Pulmonary artery endothelial cell (primary cell): ENCODE measurements at regions not wholly inside any gene's neighbourhood (a gene's known extent, or its start where the extent isn't known, plus 50 kb on each side); places are given as distances from the start of the nearest gene placed in this dataset.

Experiments
- DNase-seq: peaks from one replicate; pipeline ENCODE4 v3.0.0-alpha.2; 2011; ENCODE audit warnings: low read depth, low spot score

DNA sequence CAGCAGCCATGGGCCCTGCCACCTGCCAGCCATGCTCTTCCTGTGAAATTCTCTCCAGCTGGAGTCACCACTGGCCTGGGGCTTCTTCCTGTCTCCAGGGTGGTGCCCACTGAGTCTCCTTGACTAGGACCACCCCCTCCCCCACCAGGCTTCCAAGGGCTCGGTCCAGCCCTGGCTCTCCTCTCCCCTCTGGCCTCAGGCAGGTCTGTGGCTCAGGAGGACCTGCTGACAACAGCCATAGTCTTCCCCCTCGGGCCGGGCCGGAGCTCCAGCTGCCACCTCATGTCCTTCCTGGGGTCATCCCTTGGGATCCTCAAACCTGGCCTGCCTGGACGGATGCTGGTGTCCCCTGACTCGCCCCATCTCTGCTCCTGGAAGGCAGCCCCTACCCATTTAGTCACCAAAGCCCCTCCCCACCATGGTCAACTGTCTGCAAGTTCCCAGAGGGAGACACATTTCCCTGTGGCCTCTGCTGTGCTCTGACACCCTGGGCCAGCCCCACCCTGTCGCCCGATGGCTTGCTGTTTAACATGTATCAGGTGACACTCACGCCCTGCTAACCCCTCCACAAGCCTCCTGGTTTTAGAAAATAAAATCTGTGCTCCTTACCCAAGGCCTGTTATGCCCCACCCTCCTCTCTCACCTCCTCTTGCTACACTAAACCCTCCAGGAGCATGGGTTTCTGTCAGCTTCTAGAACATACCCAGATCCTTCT is 186.2 kb downstream of the RBFOX3 start:
- no peak for DNase-seq

DNA sequence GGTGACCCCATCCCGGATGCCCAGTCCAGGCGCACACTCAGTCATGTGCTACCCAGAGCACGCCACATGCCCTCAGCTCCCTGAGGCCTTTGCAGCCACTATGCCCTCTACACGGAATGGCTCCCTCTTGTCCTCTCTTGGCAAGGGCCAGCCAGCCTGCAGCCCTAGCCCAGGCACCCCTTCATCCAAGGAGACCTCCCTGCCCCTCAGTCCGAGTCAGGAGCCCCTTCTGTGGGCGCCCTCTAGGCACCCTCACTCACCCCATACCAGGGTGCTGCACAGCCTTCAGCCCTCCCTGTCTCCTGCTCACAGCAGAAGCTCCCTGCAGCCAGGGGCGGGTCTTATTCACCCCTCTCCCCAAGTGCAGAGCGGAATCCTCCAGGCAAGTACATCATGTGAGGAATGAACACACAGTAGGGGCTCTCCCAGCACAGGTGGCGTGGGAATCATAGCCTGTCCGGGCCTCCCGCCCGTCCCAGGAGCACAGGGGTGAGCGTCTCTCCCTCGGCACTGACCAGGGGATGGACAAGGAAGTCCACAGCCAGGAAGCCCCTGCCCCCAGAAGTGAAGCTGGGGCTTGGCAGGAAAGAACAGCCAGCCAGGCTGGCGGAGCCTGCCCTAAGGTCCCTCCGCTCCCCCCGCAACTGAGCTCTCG is 186.9 kb downstream of the RBFOX3 start:
- DNase-seq: no peak

DNA sequence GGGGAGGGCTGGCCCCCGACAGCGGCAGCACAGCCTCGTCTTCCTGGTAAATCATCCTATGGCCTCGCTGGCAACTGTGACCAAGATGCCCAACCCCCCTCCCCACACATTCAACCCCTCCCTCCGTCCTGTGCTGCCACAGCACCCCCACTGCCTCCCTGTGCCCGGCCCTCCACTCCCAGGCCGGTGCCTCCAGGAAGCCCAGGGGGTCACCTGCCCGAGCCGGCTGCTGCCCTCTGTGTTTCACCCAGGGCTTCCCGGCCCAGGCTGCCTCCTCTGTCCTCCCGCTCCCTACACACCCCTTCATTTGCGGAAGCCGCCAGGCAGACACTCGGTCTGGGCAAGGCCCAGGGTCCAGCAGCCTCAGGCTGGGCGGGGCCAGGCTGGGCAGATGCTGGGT is 188.6 kb downstream of the RBFOX3 start:
- DNase-seq: no peak

DNA sequence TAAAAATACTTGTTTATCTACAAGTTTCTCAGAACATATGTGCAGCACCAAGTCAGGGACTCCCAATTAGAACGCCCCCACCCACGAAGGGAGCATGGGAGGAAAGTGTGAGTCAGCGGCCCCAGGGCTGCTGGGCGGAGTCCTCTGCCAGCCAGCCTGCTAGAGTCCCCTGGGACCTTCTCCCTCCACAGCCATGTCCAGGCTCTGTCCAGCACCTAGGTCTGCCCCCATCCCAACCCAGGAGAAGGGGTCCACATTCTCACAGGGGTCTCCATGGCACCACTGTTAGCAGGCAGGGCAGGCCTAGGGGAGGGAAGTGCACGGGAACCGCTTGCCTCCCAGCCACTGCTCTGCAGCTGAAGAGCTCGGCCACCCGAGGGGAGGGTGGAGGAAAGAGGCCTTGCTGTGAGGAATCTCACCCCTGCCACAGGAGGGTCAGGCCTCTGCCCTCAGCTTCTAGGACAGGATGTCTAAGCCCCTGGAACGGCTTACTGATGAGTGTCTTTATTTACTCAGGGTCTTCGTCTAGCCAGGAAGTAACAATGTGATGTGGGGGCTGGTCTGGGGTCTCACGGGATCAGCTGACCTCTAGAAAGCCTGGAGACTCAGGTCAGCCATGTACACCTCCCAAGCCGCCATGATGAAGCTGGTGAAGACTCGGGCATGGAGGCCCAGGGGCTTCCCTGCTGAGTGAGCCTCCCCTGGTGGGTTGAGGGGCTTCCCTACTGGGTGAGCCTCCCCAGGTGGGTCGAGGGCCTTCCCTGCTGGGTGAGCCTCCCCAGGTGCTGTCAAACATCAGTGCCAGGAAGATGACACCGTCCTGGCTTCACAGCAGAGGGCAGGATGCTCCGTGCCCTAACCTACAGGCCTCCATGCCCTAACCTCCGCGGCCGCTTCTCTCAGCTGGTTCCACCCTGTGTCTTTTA is 190.3 kb downstream of the RBFOX3 start:
- DNase-seq: no peak

DNA sequence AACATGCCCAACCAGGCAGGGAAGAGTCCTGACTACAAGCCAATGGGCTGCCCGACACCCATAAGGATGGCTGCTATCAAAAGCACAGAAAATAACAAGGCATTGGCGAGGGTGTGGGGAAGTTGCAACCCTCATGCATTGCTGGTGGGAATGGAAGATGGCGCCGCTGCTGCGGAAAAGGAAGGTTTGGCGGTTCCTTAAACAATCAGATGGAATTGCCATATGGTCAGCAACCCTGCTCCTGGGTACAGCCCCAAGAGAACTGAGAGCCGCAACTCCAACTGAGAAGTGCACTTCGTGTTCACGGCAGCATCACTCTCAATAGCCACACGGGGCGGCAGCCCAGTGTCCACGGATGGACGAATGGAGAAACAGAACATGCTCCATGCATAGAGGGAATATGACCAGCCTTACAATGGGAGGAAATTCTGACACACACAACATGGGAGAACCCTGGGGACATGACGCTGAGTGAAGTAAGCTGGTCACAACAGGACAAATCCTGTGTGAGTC is 193.3 kb downstream of the RBFOX3 start:
- DNase-seq: no peak

DNA sequence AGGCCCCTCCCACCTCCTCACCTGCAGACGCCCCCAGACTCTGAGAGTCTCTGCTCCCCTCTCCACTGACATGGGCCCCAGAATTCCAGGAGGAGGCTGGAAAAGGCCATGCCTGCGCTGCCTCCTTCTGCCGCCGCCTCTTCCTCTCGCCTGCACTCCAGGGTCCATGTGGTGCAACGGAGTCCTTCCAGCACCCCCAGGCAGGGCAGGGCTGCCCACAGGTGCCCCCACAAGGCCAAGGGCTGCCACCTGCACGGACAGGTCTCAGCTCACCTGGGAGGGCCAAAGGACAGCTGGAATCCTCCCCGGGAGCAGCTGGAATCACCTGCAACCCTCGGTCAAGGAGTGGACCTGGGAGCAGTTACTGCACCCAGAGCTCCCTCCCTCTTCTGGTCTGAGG is 194.9 kb downstream of the RBFOX3 start:
- DNase-seq: no peak

DNA sequence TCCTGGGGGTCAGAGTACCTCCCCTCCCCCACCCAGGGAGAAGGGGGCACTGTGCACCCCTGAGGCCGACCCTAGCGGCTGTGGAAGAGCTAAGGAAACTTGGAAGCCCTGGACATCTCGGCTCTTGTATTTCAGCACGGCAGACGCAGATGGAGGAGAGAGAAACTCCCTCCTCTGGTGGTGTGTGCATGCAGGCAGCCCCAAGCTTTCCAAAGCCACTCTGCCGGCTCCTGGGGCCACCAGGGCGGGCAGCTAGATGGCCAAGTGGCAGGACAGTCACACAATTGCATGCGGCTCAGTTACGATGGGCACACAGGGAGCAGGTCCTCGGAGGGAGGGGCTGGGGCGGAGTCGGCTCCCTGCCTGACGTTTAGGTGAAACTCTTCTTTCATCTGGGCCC is 195.5 kb downstream of the RBFOX3 start:
- DNase-seq: no peak

DNA sequence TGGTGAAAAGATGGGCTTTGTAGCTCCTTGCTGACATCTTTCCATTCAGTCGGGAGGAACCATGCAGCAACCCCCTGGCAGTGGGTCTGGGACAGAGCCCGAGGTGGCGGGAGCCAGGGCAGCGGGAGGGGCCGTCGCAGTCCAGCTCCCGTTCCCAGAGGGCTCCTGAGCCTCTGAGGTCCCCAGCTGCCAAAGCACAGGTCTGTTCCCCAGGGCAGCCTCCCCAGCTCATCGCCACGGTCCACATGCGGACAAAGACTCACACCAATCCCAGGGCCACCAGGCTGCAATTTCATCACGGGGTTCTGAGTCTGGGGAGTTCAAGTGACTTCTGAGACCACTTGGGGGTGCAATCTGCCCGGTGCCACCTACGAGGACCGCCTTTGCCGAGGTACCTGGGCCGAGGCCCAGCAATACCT is 196.0 kb downstream of the RBFOX3 start:
- DNase-seq: no peak

DNA sequence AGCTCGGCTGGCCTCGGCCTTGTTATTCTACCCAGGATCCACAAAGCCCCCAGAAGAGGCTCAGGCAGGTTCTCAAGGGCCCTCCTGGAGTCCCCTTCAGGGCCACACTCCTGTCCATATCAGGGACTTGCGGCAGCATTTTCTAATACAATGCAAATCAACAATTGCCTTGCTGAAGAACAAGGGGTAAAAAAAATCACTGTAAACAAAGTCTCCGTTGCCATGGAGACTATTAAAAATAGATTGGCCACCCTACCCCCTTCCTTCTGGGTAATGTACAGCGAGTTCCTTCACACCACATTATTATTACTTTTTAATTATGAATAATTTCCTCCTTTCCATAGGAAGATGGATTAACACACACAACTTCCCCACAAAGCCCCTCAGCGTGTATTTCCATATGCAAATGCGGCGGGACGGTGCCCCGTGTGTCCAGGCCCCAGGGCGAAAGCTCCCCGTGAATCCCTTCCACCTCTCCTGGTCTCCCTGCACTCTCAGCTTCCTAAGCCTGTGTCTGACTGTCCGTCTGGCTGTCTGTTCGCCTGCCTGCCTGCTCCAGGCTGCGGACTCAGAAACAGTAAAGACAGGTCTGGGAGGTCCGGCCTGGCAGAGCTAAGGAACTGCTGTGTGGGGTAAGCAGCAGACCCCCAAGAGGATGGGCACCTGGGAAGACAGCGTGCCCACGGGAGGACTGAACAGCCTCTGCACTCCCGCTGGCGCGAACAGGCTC is 196.6 kb downstream of the RBFOX3 start:
- no peak for DNase-seq

DNA sequence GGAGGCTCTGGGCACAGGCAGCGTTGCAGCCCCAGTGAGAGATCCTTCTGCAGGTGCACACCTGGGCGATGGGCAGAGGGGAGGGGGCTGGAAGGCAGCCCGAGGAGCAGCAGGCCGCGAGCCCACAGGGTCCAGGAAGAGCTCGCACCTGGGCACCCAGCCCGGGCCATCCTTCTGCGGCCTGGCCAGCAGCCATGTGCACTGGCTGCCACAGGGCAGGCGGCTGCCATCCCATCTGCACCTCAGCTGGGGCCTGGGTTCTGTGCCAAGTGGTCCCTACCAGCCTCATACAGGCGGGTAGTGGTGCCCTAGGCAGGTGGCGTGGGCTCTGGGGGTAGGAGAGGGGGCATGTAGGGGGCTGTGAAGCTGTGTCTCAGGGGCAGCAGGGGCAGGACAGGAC is 197.2 kb downstream of the RBFOX3 start:
- DNase-seq: no peak

DNA sequence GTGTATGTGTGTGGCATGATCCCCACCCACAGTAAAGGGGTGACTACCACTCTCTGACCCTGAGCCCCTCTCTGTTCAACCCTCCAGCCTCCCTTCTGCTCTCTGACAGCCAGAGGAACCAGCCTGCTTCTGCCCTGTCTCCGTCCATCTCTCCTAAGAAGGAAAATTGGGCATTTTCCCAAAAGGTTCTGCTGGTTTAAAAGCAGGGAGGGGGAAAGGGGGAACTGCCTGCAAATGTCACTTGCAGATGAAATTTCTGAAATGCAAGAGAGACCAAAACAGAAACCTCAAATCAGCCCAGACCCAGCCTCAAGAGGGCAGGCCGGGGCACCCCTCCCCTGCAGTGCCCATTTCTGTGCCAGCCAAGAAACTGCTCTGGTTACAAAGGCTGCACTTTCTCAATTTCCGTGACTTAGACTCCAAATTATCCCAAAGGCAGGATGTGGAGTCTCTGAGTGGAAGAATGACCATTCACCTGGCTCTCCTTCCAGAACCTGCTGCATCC is 197.9 kb downstream of the RBFOX3 start:
- no peak for DNase-seq

DNA sequence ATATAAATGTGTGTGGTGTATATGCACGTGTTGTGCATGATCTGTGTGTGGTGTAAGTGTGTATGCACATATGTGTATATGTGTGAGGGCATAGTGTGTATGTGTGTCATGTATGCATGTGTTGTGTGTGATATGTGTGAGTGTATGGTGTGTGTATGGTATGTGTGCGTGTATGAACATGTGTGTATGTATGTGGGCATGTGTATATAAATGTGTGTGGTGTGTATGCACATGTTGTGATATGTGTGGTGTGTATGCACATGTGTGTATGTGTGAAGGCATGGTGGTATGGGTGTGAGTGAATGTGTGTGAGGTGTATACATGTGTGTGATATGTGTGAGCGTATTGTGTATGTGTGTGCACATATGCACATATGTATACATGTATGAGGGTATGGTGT is 198.7 kb downstream of the RBFOX3 start:
- DNase-seq: no peak

DNA sequence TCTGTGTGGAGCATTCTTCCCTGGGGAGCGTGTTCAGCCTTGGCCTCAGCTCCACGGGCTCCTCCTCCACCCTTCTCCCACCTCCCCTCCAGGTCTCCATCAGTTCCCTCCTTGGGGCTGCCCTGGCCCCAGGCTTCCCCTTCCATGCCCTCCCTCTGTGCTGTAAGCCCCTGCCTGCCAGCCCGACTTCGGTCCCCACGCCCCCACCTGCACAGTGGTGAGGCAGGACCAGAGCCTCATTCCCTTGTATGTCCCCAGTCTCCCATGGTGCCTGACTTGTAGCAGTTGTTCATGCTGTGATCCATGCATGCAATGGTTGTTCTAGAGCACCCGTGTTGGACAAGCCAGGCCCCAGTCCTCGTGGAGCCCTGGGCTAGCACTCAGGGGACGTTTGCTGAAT is 199.4 kb downstream of the RBFOX3 start:
- DNase-seq: no peak

DNA sequence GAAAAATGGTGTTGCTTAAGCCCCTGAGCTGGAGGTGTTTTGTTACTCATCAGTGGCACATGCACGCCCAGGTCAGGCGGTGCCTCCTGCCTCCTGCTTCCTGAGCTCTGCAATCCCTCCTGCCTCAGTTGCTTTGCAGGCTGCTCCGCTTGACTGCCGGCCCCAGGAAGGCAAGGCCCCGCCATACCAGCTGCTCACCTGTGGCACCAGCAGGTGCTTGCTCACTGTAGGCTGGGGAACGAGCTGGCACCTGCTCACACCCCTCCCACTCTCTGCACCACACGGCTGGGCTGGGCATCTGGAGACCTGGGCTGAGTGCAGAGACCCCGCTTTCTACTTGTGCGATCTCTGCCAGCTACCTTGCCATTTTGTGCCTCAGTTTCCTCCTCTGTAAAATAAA is 200.2 kb downstream of the RBFOX3 start:
- no peak for DNase-seq

DNA sequence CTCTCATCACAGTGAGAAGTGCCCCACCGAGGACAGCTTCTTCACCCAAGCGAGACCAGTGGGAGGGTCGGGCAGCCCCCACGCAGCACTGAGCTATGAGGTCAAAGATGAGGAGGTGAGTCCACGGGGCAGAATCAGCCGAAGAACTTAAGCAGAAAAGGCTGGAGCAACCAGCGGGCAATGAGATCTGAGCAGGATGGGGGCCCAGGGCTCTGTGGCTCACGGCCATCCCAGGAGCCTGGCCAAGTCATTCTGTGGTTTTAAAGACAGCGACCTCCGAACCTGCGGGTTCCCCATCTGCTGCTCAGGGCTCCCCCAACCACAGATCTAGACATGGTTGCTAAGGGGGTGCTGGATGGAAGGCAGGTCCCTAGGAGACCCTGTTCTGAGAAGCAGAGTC is 202.6 kb downstream of the RBFOX3 start:
- no peak for DNase-seq

DNA sequence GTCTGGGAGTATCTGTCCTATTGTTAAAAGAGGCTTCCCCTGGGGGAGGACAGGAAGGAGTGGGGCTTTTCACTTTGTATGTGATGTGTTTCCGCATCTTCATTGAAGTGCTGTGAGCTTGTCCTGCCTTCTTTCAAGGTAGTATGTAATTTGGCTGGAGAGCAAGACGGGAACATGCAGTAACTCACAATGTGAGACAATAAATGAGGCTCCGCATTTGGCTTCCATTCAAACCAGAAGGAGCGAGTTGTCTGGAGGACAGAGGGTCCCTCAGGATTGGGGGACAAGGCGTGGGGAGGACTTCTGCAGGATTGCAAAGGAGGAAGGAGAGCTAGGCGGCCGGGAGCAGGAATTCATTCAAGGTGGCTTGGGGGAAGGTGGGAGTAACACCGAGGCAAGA is 203.5 kb downstream of the RBFOX3 start:
- no peak for DNase-seq

DNA sequence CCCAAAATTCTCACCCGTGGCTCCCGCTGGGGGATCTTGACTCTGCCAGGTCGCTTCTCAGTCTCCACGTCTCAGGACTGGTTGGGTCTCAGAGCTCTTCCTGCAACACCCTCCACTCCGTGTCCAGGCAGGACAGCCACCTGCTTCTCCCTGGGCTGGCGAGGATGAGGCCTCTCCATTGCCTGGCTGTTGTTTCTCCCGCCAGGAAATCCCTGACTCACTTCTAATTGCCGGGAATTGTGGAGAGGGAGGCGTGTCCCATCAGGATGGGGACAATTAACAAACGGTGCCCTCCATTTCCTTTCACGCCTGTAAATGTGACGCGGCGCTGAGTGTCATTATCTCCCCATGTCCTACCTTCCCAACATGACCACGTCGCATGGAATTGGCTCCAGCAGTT is 204.5 kb downstream of the RBFOX3 start:
- DNase-seq: no peak

DNA sequence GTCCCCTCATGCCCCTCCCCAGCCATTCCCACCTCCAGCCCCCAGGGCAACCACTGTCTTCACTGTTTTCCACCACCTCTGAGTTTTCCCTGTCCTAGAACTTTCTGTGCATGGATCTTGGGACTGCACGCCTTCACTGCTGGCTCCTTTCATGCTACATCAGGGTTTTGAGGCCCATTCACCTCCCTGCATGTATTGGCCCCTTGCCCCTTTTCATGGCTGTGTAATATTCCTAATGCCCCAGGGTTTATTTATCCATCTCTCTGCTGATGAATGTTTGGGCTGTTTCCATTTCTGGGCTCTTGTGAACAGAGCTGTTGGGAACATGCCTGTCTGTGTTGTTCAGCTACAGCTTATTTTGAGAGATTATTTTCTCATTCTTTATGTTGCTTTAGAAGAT is 205.0 kb downstream of the RBFOX3 start:
- DNase-seq: no peak

DNA sequence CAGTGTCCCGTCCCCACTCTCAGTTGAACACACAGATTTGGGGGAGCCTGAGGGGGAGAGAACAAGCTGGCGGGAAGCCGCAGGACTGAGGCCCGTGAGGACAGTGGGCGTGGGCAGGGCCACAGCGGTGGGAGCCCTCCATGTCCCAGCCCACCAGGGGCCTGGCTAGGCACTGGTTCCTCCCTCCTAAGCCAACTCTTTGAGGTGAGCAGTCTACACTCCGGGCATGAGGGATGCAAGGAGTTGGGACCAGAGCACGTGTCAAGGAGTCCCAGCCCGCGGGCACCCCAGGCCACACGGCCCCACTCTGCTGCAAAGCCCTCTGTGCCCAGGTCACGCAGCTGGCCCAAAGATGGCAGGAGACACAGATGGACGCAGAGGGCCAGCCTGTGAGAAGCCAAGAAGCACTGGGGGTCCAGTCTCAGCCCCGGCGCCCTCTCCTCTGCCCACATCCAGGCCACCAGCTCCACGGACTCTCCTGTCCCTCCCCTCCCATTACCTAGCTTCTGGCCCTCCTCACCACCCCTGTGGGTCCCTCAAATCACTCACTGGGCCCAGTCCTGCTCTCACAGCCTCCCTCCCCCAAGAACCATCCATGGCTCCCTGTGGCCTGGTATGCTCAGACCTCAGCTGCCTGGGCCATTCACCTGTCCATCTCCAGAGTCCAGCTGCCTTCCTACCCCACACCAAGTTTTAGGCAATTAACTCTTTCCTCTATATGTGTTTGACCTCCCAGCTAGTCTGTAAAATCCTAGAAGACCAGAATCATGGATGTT is 206.5 kb downstream of the RBFOX3 start:
- no peak for DNase-seq
